ENCODE measurements at regions not wholly inside any gene's neighbourhood (a gene's known extent, or its start where the extent isn't known, plus 50 kb on each side); places are given as distances from the start of the nearest gene placed in this dataset.
"Not testable (repeated sequence)": the region's sequence is repeated elsewhere in the genome, so short reads cannot be mapped to it uniquely, and the experiment has no call there.

- not testable (repeated sequence) for H3K9me3 Mint-ChIP-seq (ENCODE audit: unreplicated experiment); H3K27me3 Mint-ChIP-seq (ENCODE audit: unreplicated experiment)
Observed at GRCh38 chr21:10369289-10369688, 152.1 kb upstream of the TPTE start.

GRCh38 chr21:10377758-10378157 is 143.6 kb upstream of the TPTE start:
- H3K9me3 Mint-ChIP-seq (ENCODE audit: unreplicated experiment): peaks cover 33% of the 10 kb centered on the region
- not testable (repeated sequence) for DNase-seq; H3K4me3 Mint-ChIP-seq (ENCODE audit: unreplicated experiment); H3K4me1 Mint-ChIP-seq (ENCODE audit: low read depth, unreplicated experiment); H3K27ac Mint-ChIP-seq (ENCODE audit: unreplicated experiment); H3K36me3 Mint-ChIP-seq (ENCODE audit: unreplicated experiment)
- H3K27me3 Mint-ChIP-seq (ENCODE audit: unreplicated experiment): peaks cover 25% of the 10 kb centered on the region

More at GRCh38 chr21:10369289-10369688, 152.1 kb upstream of the TPTE start:
- H3K4me1 Mint-ChIP-seq (ENCODE audit: low read depth, unreplicated experiment); H3K27ac Mint-ChIP-seq (ENCODE audit: unreplicated experiment); H3K36me3 Mint-ChIP-seq (ENCODE audit: unreplicated experiment); H3K4me3 Mint-ChIP-seq (ENCODE audit: unreplicated experiment); DNase-seq: not testable (repeated sequence)

GRCh38 chr21:10379816-10380215 is 141.6 kb upstream of the TPTE start:
- not testable (repeated sequence) for H3K27ac Mint-ChIP-seq (ENCODE audit: unreplicated experiment); H3K4me3 Mint-ChIP-seq (ENCODE audit: unreplicated experiment); DNase-seq; H3K4me1 Mint-ChIP-seq (ENCODE audit: low read depth, unreplicated experiment); H3K36me3 Mint-ChIP-seq (ENCODE audit: unreplicated experiment)
- H3K27me3 Mint-ChIP-seq (ENCODE audit: unreplicated experiment): peaks cover 25% of the 10 kb centered on the region
- peaks cover 36% of the 10 kb centered on the region for H3K9me3 Mint-ChIP-seq (ENCODE audit: unreplicated experiment)

GRCh38 chr21:10381687-10382060 is 139.7 kb upstream of the TPTE start:
- not testable (repeated sequence) for H3K36me3 Mint-ChIP-seq (ENCODE audit: unreplicated experiment); H3K4me1 Mint-ChIP-seq (ENCODE audit: low read depth, unreplicated experiment)

GRCh38 chr21:10382135-10382534 is 139.2 kb upstream of the TPTE start:
- not testable (repeated sequence) for H3K4me1 Mint-ChIP-seq (ENCODE audit: low read depth, unreplicated experiment); H3K27ac Mint-ChIP-seq (ENCODE audit: unreplicated experiment)

More at GRCh38 chr21:10381687-10382060, 139.7 kb upstream of the TPTE start:
- H3K27me3 Mint-ChIP-seq (ENCODE audit: unreplicated experiment): peaks cover 23% of the 10 kb centered on the region
- peaks cover 25% of the 10 kb centered on the region for H3K9me3 Mint-ChIP-seq (ENCODE audit: unreplicated experiment)
- H3K27ac Mint-ChIP-seq (ENCODE audit: unreplicated experiment); DNase-seq; H3K4me3 Mint-ChIP-seq (ENCODE audit: unreplicated experiment): not testable (repeated sequence)

GRCh38 chr21:10382580-10382979 is 138.8 kb upstream of the TPTE start:
- not testable (repeated sequence) for H3K4me1 Mint-ChIP-seq (ENCODE audit: low read depth, unreplicated experiment); DNase-seq

More at GRCh38 chr21:10382135-10382534, 139.2 kb upstream of the TPTE start:
- Mint-ChIP-seq H3K27me3 (ENCODE audit: unreplicated experiment) (peaks cover 23% of the 10 kb centered on the region), H3K9me3 (ENCODE audit: unreplicated experiment) (peaks cover 24% of the 10 kb centered on the region)
- DNase-seq; H3K4me3 Mint-ChIP-seq (ENCODE audit: unreplicated experiment); H3K36me3 Mint-ChIP-seq (ENCODE audit: unreplicated experiment): not testable (repeated sequence)

GRCh38 chr21:10383571-10383970 is 137.8 kb upstream of the TPTE start:
- Mint-ChIP-seq H3K9me3 (ENCODE audit: unreplicated experiment) (peaks cover 14% of the 10 kb centered on the region), H3K27me3 (ENCODE audit: unreplicated experiment) (peaks cover 12% of the 10 kb centered on the region)
- H3K36me3 Mint-ChIP-seq (ENCODE audit: unreplicated experiment); H3K4me1 Mint-ChIP-seq (ENCODE audit: low read depth, unreplicated experiment); H3K27ac Mint-ChIP-seq (ENCODE audit: unreplicated experiment); DNase-seq; H3K4me3 Mint-ChIP-seq (ENCODE audit: unreplicated experiment): not testable (repeated sequence)

More at GRCh38 chr21:10382580-10382979, 138.8 kb upstream of the TPTE start:
- H3K36me3 Mint-ChIP-seq (ENCODE audit: unreplicated experiment); H3K4me3 Mint-ChIP-seq (ENCODE audit: unreplicated experiment); H3K27ac Mint-ChIP-seq (ENCODE audit: unreplicated experiment): not testable (repeated sequence)
- Mint-ChIP-seq H3K27me3 (ENCODE audit: unreplicated experiment) (peaks cover 20% of the 10 kb centered on the region), H3K9me3 (ENCODE audit: unreplicated experiment) (peaks cover 21% of the 10 kb centered on the region)

- not testable (repeated sequence) for H3K4me3 Mint-ChIP-seq (ENCODE audit: unreplicated experiment); H3K9me3 Mint-ChIP-seq (ENCODE audit: unreplicated experiment); H3K4me1 Mint-ChIP-seq (ENCODE audit: low read depth, unreplicated experiment); DNase-seq; H3K27me3 Mint-ChIP-seq (ENCODE audit: unreplicated experiment); H3K36me3 Mint-ChIP-seq (ENCODE audit: unreplicated experiment); H3K27ac Mint-ChIP-seq (ENCODE audit: unreplicated experiment)
Observed at GRCh38 chr21:10384304-10384861, 137.0 kb upstream of the TPTE start.

- not testable (repeated sequence) for H3K4me1 Mint-ChIP-seq (ENCODE audit: low read depth, unreplicated experiment); H3K36me3 Mint-ChIP-seq (ENCODE audit: unreplicated experiment); H3K27ac Mint-ChIP-seq (ENCODE audit: unreplicated experiment); DNase-seq; H3K4me3 Mint-ChIP-seq (ENCODE audit: unreplicated experiment); H3K27me3 Mint-ChIP-seq (ENCODE audit: unreplicated experiment); H3K9me3 Mint-ChIP-seq (ENCODE audit: unreplicated experiment)
Observed at GRCh38 chr21:10385202-10385601, 136.2 kb upstream of the TPTE start.

GRCh38 chr21:10385898-10386527 is 135.4 kb upstream of the TPTE start:
- DNase-seq; H3K4me3 Mint-ChIP-seq (ENCODE audit: unreplicated experiment); H3K27ac Mint-ChIP-seq (ENCODE audit: unreplicated experiment); H3K36me3 Mint-ChIP-seq (ENCODE audit: unreplicated experiment); H3K9me3 Mint-ChIP-seq (ENCODE audit: unreplicated experiment); H3K27me3 Mint-ChIP-seq (ENCODE audit: unreplicated experiment); H3K4me1 Mint-ChIP-seq (ENCODE audit: low read depth, unreplicated experiment): not testable (repeated sequence)

GRCh38 chr21:10387692-10388450 is 133.5 kb upstream of the TPTE start:
- H3K9me3 Mint-ChIP-seq (ENCODE audit: unreplicated experiment); H3K27ac Mint-ChIP-seq (ENCODE audit: unreplicated experiment); H3K4me3 Mint-ChIP-seq (ENCODE audit: unreplicated experiment); H3K36me3 Mint-ChIP-seq (ENCODE audit: unreplicated experiment); DNase-seq; H3K4me1 Mint-ChIP-seq (ENCODE audit: low read depth, unreplicated experiment); H3K27me3 Mint-ChIP-seq (ENCODE audit: unreplicated experiment): not testable (repeated sequence)

- not testable (repeated sequence) for H3K36me3 Mint-ChIP-seq (ENCODE audit: unreplicated experiment); H3K9me3 Mint-ChIP-seq (ENCODE audit: unreplicated experiment); H3K27me3 Mint-ChIP-seq (ENCODE audit: unreplicated experiment); H3K4me1 Mint-ChIP-seq (ENCODE audit: low read depth, unreplicated experiment); H3K4me3 Mint-ChIP-seq (ENCODE audit: unreplicated experiment); H3K27ac Mint-ChIP-seq (ENCODE audit: unreplicated experiment); DNase-seq
Observed at GRCh38 chr21:10388625-10389024, 132.8 kb upstream of the TPTE start.

Measured in glutamatergic neuron (in vitro differentiated cells).